ENCODE measurements at regions not wholly inside any gene's neighbourhood (a gene's known extent, or its start where the extent isn't known, plus 50 kb on each side); places are given as distances from the start of the nearest gene placed in this dataset.

GRCh38 chr18:55665506-55665905, 77.5 kb upstream of the TCF4 start:
- TF ChIP-seq CTCF (IDR thresholded peaks at IDR 0.05) (no peak), POLR2A (IDR thresholded peaks at IDR 0.05) (no peak)
